Retinal pigment epithelial cell (primary cell): ENCODE measurements at regions not wholly inside any gene's neighbourhood (a gene's known extent, or its start where the extent isn't known, plus 50 kb on each side); places are given as distances from the start of the nearest gene placed in this dataset.
"Not testable (repeated sequence)": the region's sequence is repeated elsewhere in the genome, so short reads cannot be mapped to it uniquely, and the experiment has no call there.

Experiments used
- DNase-seq: peaks from one replicate; pipeline ENCODE4 v3.0.0-alpha.2; 2010; ENCODE audit warnings: low read depth
- H3K4me3 ChIP-seq: 2 replicates; pipeline ENCODE4 v1.5.1; 2011; ENCODE audit warnings: mild to moderate bottlenecking, low read length, control low read depth, moderate library complexity
- CTCF ChIP-seq: conservative IDR thresholded peaks from 2 replicates; pipeline ENCODE4 v1.5.1; 2011; ENCODE audit warnings: low read depth, low read length, control low read depth, inconsistent platforms

- no peak for TF ChIP-seq CTCF
- DNase-seq, result no peak
- no peak overlapping the region for H3K4me3 ChIP-seq
These were observed 307.1 kb downstream of the SEMA3D start for GRCh38 chr7:84879570-84880325.

- no peak overlapping the region for H3K4me3 ChIP-seq
- no peak for TF ChIP-seq CTCF
- DNase-seq, result no peak
These were observed 308.8 kb downstream of the SEMA3D start for GRCh38 chr7:84877943-84878570.

GRCh38 chr7:84876061-84876821, 310.6 kb downstream of the SEMA3D start:
- TF ChIP-seq CTCF, result no peak
- H3K4me3 ChIP-seq, result no peak overlapping the region
- no peak for DNase-seq

GRCh38 chr7:84865560-84865959, 321.3 kb downstream of the SEMA3D start:
- no peak overlapping the region for H3K4me3 ChIP-seq
- DNase-seq, result no peak
- no peak for TF ChIP-seq CTCF

GRCh38 chr7:84857336-84857735, 329.5 kb downstream of the SEMA3D start:
- DNase-seq, result no peak
- TF ChIP-seq CTCF, result no peak
- no peak overlapping the region for H3K4me3 ChIP-seq

GRCh38 chr7:84855758-84856157, 331.1 kb downstream of the SEMA3D start:
- H3K4me3 ChIP-seq, result no peak overlapping the region
- no peak for TF ChIP-seq CTCF
- DNase-seq, result no peak

- H3K4me3 ChIP-seq, DNase-seq: not testable (repeated sequence)
These were observed 337.9 kb downstream of the SEMA3D start for GRCh38 chr7:84848974-84849372.
